Renal cortical epithelial cell (primary cell): ENCODE measurements at regions not wholly inside any gene's neighbourhood (a gene's known extent, or its start where the extent isn't known, plus 50 kb on each side); places are given as distances from the start of the nearest gene placed in this dataset.

Source experiments
- DNase-seq: peaks from one replicate; pipeline ENCODE4 v3.0.0-alpha.2; 2011; ENCODE audit warnings: low read depth

GRCh38 chr14:82710267-82710841 is 1176.7 kb upstream of the SEL1L start:
- DNase-seq = peak; percentile 36

GRCh38 chr14:82719617-82720016 is 1186.0 kb upstream of the SEL1L start:
- DNase-seq = no peak

GRCh38 chr14:82720431-82720830 is 1186.8 kb upstream of the SEL1L start:
- DNase-seq = no peak

- DNase-seq = no peak
Observed at GRCh38 chr14:82720946-82721345, 1187.3 kb upstream of the SEL1L start.

GRCh38 chr14:82724316-82724715 is 1190.7 kb upstream of the SEL1L start:
- DNase-seq = no peak

DNA sequence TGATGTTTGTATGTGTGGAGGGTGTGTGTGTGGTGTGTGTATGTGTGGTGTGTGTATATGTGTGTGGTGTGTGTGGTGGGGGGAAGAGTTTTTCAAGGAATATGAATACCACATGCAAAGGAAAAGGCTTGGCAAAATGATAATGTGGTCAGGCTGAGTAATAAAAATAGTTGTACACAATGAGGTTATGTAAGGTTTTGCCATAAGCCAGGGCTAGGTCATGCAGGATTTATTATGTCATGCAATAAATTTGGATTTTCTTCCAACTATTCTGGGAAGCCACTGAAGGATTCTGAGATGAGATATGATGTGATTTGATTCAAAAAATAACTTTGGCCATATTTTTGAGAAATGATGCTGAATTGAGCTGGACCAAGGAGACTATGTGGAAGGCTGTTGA is 1191.6 kb upstream of the SEL1L start:
- DNase-seq = no peak

DNA sequence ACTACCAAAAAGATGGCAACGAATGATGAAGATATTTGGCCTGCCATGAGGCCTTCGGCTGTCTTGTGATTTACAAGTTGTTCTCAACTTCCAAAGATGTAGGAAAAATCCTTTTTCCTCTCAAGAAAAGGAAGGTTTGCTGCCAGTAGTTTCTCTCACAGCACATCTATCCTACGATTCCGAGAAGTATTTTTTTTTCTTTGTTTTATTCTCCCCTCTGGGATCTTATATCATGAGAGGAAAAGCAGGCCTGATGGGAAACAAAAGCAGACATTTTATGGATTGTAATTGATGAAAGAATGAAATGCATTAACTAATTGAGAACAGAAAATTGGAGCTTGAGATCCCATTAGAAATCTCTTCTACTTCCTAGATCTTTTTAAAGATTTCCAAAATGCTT is 1197.9 kb upstream of the SEL1L start:
- DNase-seq = no peak

GRCh38 chr14:82740547-82740946 is 1206.9 kb upstream of the SEL1L start:
- no peak for DNase-seq

GRCh38 chr14:82755476-82755875 is 1221.8 kb upstream of the SEL1L start:
- DNase-seq = no peak

DNA sequence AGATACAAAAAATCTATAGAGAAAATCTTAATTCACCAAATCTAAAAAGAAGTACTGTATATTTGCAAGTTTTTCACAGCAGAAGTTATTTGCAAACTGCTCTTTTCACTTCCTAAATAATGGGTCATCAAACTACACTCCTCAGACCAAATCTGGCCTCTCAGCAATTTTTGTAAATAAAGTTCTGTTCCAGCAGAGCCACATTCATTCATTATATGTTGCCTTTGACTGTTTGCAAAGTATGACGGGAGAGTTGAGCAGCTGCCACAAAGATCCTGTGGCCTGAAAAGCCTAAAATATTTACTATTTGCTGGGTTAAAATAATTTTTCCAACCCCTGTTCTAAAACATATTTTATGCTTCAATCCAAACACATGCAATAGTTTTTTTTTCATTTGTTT is 1222.3 kb upstream of the SEL1L start:
- DNase-seq = no peak

DNA sequence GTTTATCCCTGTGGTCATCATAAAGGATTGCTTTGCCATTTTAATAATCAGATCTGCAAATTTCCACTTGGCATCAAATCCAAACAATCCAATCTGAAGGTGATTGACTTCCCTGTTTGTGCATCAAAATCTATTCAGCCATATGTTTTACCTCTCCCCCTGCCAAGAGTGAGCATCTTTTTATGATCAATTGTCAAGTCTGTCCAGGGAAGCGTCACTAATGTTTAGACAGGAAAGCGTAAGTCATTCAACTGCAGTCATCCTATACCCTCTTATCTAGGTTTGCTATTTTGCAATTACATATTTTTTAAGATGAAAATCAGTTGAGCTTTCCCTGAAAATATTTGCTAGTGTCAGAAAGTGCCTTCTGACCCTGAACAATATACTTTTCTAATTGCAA is 1224.1 kb upstream of the SEL1L start:
- no peak for DNase-seq

DNA sequence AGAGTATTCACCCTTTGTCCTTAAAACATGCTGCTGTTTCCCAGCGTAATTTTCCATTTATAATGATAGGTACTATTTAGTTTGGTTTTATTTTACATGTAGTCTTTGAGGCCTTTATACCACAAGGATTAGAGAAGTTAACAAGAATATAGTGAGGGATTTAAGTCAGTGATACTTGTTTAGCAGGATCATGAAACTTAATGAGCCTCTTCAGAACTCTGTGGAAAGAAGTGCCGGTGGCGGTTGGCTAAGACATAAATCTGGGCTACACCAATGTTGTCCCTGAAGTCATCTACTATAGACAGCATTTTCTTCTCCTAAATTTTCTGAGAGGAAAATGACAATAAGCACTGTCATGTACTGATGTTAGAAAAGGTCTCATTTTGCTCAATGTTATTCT is 1226.0 kb upstream of the SEL1L start:
- DNase-seq = no peak

DNA sequence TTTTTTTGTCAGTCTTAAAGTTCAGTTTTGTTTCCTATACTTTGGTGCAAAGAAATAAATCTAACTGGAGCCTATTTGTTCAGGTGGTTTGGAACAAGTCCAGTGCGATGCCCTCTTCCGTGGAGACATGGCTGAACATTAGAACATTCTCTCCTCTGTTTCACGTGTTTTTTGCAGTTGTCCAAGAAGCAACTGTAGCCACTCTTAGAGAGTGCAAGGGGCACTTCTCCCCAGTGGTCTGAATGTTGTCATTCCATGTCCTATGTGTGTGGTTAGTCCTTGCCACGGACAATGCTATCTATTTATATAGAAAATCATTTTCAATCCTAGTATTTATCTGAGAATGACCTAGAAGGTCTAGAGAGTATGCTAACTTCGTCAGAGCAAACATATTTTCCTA is 1232.5 kb upstream of the SEL1L start:
- DNase-seq = no peak

DNA sequence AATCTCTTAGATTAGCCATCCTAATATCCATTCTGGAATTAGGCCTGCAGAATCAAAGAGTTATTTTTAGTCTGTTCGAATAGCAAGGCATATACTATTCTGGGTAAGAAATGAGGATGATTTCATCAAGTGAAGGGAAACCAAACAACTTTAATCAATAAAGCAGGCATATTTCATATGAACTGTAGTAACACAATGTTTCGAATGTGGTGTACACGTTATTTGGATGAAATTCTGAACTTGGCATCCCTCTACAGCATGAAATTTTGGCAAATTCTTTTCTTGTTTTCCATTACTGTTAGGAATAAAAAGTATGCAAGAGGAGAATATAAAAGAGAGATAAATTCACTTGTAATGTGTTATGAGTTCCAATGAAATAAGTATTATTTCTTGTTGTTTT is 1233.3 kb upstream of the SEL1L start:
- DNase-seq = no peak

GRCh38 chr14:82776958-82777357 is 1243.3 kb upstream of the SEL1L start:
- no peak for DNase-seq

- DNase-seq = no peak
Observed at GRCh38 chr14:82778008-82778590, 1244.4 kb upstream of the SEL1L start.

DNA sequence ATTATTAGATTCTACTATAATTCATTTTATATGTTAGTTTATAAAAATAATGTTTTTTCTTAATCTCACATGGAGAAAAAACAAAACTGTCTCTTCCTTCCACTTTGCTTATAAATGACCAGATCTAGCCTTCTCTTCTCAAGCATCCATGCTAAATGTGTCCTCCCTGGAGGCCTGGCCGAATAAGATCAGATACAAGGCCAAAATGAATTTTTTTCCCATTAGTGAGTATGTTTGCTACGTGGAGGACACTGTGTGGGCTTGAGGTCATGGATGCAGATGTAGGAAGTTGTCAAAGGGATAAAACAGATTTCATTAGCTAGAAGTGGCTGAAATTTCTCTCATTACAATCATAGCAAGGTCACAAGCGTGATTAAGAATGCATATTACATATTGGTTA is 1244.9 kb upstream of the SEL1L start:
- DNase-seq = no peak

- DNase-seq = no peak
Observed at GRCh38 chr14:82779301-82779700, 1245.6 kb upstream of the SEL1L start.

DNA sequence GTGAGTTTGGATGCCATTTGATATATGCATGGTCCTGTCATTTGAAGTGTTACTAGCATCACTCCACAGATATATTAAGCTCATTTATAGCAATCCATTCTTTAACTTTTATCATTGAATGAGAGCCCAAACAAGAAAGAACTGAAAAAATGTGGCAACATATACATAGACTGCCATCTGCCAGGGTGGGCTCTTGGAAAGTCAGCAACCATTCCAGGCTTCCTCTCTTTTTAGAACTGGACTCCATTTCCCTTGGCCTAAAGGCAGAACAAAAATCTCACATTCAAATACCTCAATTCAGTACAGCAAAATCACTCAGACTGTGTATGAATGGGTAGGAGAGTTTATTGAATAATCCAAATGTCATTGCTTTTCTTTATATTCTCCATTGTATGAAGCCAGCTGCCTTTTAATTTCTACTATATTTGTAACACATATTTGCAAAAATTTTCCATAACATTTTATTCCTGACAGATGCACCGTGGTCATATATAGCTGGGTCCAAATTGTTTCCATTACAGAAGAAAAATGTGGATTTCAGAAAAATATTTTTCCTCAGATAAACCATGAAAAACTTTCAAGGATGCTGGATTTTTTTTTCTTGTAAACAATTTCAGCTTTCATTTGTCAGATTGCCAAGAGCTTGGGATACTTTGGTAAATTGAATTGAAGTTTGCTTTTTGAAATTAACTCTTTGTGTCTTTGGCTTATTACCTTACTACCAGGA is 1252.3 kb upstream of the SEL1L start:
- DNase-seq = no peak

DNA sequence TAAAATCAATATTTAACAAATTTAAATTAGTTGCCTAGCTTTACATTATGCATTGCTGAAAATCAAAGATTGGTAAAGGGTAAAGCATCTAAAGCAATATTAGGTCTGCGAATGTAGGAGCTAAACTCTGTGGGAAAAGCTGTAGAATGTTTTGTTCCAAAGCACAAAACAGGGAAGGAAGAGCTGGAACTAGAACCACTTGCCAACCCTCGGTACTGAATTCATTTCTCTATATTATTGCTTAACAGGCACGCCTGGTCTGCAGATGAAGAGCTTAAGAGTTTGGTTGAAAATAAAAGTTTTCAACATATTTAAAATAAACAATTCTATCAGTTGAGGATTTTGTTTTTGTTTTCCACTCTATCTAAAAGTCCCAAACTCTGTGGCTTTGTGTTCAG is 1252.8 kb upstream of the SEL1L start:
- no peak for DNase-seq

- DNase-seq = no peak
Observed at GRCh38 chr14:82796086-82796485, 1262.4 kb upstream of the SEL1L start.

- no peak for DNase-seq
Observed at GRCh38 chr14:82798276-82798675, 1264.6 kb upstream of the SEL1L start.
